ENCODE measurements at regions not wholly inside any gene's neighbourhood (a gene's known extent, or its start where the extent isn't known, plus 50 kb on each side); places are given as distances from the start of the nearest gene placed in this dataset.

- TF ChIP-seq CTCF (IDR thresholded peaks at IDR 0.05) = no peak
- no peak for TF ChIP-seq POLR2A (IDR thresholded peaks at IDR 0.05)
Observed at GRCh38 chr17:74130276-74130675, 73.2 kb upstream of the RPL38 start.

All from right lobe of liver (tissue), 4 donors.